NCI-H82 treated with DMSO at 0.1 percent for 48 hours (cell line): ENCODE measurements at regions not wholly inside any gene's neighbourhood (a gene's known extent, or its start where the extent isn't known, plus 50 kb on each side); places are given as distances from the start of the nearest gene placed in this dataset.

Experiments
- DNase-seq: peaks from one replicate; lab custom pipeline; 2025; ENCODE audit not compliant: unreplicated experiment; lab: John Stamatoyannopoulos, UW

DNA sequence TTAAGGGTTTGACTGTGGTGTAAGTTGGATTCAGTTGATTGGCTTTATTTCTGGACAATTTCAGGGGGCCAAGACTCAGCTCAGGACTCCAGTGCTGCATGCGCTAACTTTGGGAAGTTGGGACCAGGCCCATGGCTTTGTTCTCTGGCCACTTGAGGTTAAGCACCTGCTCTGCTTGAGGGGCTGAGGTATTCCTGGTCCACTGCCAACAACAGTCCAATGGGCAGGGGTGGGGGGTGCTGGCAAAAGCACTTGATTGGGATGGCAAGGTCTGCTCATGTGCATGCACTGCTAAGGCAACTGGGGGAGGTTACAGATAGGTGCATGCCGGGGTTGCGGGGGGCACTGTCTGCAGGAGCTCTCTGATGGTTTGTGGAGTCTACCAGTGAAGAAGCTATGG lies 52.6 kb upstream of the ASB17 start:
- no peak for DNase-seq

DNA sequence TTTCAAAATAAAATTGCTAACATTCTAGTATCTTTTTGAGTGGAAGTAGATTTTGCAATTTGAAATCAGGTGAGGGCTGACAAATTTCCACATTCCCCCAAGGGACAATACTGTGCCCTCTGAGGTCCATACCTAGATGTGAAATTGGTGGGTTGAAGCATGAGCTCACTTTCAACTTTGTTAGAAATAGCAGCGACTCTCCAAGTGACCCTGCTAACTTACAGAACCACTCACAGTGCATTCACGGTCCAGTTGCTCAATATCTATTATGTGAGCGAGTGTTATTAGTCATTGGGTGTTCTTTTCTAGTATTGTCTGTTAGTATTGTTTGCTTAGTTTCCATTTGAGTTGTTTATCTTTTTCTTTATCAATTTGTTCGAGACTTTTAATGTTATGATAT lies 53.6 kb upstream of the ASB17 start:
- no peak for DNase-seq

- DNase-seq: no peak
These were observed 54.3 kb upstream of the ASB17 start for GRCh38 chr1:75986478-75986877.

DNA sequence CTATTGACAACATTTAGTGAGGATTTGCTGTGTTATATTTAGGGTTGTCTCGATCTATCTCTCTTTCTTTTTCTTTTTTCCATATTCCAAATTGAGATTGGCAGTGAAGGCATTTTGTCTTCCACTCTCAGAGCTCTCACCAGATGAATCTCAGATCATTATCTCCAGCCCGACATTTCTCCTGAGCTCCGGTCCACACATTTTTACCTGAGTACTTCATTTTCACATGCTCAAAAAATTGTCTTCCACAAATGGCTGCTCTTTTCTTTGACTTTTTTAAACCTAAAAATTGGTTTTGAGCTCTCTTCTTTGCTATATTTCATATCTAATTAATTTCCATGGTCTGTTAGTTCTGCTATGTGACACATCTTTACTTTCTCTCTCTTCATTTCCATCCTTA lies 56.9 kb upstream of the ASB17 start:
- DNase-seq: no peak

- DNase-seq: no peak
These were observed 58.5 kb upstream of the ASB17 start for GRCh38 chr1:75990686-75991085.

- DNase-seq: peak; percentile 68
These were observed 59.4 kb upstream of the ASB17 start for GRCh38 chr1:75991497-75992114.

GRCh38 chr1:75992312-75992711 lies 60.1 kb upstream of the ASB17 start:
- no peak for DNase-seq

- DNase-seq: no peak
These were observed 61.5 kb upstream of the ASB17 start for GRCh38 chr1:75993661-75994060.

DNA sequence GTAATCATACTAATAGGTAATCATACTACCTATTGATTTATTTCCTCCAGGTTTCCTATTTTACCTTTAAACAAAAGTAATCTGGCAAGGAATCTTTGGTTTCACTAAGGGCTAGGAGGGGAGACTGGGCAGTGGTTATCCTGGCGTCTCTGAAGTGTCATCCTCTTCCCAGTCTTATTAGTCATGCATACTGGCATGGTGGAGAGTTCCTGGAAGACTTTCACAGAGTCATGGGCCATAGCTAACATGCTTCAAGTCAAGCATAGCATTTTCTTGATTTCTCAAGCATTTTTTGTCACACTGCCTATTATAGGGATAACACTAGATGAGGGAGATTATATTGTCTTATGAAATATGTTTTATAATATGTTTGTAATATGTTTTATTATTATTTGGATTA lies 64.0 kb upstream of the ASB17 start:
- no peak for DNase-seq

DNA sequence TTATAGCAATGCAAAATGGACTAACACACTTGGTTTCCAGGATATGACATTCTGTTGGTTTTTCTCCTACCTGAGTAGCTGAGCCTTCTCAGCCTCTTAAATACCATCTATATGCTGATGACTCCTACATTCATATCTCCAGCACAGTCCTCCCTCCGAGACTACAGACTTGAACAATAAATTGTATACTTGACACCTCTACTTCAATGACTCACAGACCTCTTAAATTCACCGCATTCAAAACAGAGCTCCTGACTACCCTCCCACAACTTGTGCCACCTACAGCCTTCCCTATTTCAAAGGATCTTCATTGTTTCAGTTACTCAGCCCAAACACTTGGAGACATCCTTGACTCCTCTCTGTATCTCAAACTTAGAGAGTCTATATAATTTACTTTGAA lies 66.8 kb upstream of the ASB17 start:
- DNase-seq: no peak

- DNase-seq: no peak
These were observed 70.6 kb upstream of the ST6GALNAC3 start for GRCh38 chr1:76003946-76004345.

DNA sequence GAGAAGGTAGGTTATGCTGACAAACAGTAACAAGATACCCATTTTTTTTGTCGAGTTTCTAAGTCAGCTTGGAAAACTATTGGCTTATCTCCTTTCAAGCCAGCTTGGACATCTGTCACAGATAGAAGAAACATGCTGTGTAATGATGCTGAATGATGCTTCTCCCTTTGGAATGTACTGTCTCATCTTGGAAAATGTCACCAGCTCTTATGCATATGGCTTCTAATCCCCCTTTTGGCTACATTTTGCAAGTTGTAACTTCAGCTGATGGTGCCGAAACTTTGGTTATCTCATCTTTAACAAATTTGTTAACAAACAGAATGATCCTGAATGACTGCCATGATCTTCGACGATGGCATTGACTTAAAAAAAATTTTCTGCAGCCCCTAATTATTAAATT lies 68.8 kb upstream of the ST6GALNAC3 start:
- peak; percentile 33 for DNase-seq

- no peak for DNase-seq
These were observed 68.3 kb upstream of the ST6GALNAC3 start for GRCh38 chr1:76006234-76006633.

- DNase-seq: no peak
These were observed 63.7 kb upstream of the ST6GALNAC3 start for GRCh38 chr1:76010802-76011201.

DNA sequence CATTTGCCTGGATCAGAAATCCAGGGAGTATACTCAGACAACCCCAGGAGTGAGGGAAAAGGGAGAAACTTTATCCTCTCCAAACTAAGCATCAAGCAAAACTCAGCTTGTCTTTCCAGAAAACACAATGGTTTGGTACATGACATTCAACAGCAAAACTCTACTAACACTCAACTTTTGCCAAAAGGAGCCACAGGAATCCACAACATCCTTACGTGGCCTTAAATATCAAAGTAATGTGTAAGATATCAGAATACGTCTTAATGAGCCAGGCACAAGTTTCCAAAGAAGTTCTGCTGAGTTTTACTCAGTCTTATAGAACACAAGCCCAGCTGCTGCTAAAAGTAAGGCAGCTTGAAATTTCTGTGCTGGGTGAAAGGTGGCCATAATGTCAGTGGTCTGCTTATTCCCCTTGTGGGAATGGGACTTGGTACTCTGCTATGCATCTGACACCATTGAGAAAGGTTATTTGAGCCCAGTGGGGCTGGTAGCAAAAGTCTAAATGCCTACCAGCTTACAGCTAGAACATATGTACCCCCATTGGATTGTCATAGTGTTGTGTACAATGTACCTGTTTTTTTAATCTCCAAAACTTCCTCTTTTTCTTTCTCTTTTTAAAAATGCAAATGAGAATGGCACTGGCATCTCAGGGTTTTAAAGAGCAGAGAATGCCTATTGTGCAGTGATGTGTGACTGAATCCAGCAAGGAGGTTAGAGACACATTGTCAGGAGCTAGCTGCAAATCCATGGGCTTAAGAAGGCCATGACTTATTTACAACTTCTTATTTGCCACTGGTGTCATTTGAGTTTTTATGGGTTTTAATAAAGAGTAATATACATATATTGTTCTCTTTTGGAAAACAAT lies 62.0 kb upstream of the ST6GALNAC3 start:
- no peak for DNase-seq

GRCh38 chr1:76013206-76013581 lies 61.4 kb upstream of the ST6GALNAC3 start:
- no peak for DNase-seq

DNA sequence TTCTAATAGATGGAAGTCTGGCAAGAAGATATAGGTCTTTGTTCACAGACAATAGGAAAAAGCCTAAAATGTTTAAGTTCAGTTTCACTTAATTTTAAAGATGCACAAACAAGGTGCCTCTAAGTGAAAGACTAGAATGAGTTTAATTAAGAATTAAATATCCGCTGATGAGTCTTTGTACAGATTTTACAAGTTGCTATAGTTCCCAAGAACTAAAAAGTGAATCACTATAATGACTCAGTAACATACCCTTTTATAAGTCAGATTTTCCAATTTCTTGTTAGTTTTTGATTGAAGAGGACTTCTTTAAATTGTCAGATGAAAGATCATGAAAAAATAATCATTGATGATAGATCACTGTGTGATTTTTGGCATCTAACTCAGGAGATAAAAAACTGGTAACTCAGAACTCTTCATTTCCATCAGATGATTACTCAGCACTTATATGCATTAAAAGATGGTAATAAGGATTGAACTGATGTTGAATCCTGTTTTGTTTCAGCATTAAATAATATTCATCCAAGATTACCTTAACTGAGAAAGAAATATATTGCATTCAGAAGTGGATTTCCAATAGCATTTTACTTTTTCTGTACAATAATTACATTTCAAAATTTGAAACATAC lies 59.0 kb upstream of the ST6GALNAC3 start:
- DNase-seq: no peak

- DNase-seq: no peak
These were observed 56.5 kb upstream of the ST6GALNAC3 start for GRCh38 chr1:76018045-76018444.

DNA sequence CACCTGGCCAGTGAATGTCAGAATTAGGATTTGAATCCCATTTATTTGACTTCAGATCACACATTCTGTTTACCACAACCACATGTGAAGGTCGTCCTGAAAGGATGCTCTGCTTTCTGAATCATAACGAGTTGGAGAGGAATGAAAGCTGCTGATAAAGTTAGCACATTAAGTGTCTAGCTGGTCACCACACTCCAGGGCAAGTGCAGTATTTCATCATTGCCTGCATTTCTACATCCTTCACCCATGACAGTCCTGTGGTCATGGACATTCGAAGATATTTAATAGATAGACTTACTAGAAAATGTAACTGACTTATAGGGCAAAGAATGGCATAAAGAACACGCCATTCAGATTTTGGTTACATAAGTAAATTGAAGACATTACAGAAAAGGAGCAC lies 52.7 kb upstream of the ST6GALNAC3 start:
- DNase-seq: no peak

DNA sequence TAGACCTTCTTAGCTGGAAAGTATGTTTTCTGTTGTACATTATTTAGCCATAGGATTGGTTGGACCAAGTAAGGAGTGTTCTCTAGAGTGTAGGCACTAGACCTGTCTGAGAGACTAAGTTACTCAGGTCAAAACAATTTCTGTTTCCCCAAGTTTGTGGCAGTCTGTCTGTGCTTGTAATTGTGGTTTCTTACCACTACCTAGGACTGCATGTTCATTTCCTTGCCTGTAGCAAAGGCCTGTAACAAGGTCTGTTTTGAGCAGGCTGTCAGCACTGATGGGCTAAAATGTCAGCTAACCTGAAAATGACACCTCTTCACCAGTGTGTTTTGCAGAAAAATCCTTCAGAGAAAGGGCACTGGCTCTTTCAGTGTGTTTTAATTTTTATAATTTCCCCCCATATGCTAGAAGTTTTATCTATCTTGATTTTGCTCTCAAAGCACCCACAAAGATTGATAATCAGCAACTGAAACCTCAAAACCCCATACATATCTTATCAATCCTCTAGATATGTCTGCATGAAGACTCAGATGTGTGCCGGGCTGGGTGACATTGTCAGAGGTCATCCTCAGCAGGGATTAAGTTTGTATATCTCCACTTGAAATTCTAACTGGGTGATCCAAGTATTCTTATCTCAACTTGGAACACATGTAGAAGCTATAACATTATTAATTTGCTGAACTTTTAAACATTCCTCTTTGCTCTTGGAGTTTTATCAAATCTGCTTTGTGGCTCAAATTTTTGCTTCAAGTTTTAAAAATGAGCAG lies 50.7 kb upstream of the ST6GALNAC3 start:
- DNase-seq: no peak
